Heart left ventricle (tissue), 16 donors: ENCODE measurements at regions not wholly inside any gene's neighbourhood (a gene's known extent, or its start where the extent isn't known, plus 50 kb on each side); places are given as distances from the start of the nearest gene placed in this dataset.

Source experiments
- ATAC-seq, 4 donors: fragments of 200-7000 bp; cut with Tn5 transposase; one replicate each; pipeline ENCODE4 v1.9.1; 2020 to 2022; ENCODE audit warnings: moderate library complexity in 4 of 4, mild to moderate bottlenecking in 3 of 4, moderate number of reproducible peaks in 1 of 4
- DNase-seq, 5 donors: peaks; one replicate each; pipeline ENCODE4 v3.0.0-alpha.2; 2020
- H3K27ac ChIP-seq, 12 donors: fragments of 200-600 bp; sonication (generic) in 4 of 12; one replicate each; pipeline versions ENCODE4 v1.5.0 to v1.8.0; 2016 to 2022; ENCODE audit warnings: mild to moderate bottlenecking in 2 of 12
- H3K27me3 ChIP-seq, 9 donors: fragments of 200-600 bp; sonication (generic) in 2 of 9; one replicate each; pipeline versions ENCODE4 v1.5.1 to v1.8.0; 2016 to 2022; ENCODE audit warnings: mild to moderate bottlenecking in 3 of 9
- H3K36me3 ChIP-seq, 9 donors: fragments of 200-600 bp; sonication (generic) in 2 of 9; one replicate each; pipeline versions ENCODE4 v1.5.0 to v1.8.0; 2018 to 2022; ENCODE audit warnings: mild to moderate bottlenecking in 2 of 9
- H3K4me1 ChIP-seq, 12 donors: fragments of 200-600 bp; sonication (generic) in 4 of 12; one replicate each; pipeline versions ENCODE4 v1.5.0 to v1.8.0; 2016 to 2022; ENCODE audit warnings: mild to moderate bottlenecking in 3 of 12
- H3K4me3 ChIP-seq, 12 donors: fragments of 200-600 bp; sonication (generic) in 4 of 12; one replicate each; pipeline versions ENCODE4 v1.5.0 to v1.8.0; 2017 to 2022; ENCODE audit warnings: mild to moderate bottlenecking in 9 of 12, moderate library complexity in 4 of 12
- H3K9me3 ChIP-seq, 12 donors: fragments of 200-600 bp; sonication (generic) in 4 of 12; one replicate each; pipeline versions ENCODE4 v1.5.0 to v1.8.0; 2016 to 2022; ENCODE audit warnings: mild to moderate bottlenecking in 1 of 12
- POLR2A ChIP-seq, 2 donors: fragments of 450-650 bp; IDR thresholded peaks; one replicate each; pipeline ENCODE4 v1.6.1; 2017; ENCODE audit warnings: antibody characterized with exemption in 2 of 2, mild to moderate bottlenecking in 2 of 2, moderate library complexity in 2 of 2
- WGBS, 4 donors: extraction: QIAGEN DNeasy Blood & Tissue Kit in 2 of 4; methylation state at CpG; one replicate each; pipeline versions ENCODE4 v1.1.5 to v1.1.7; 2013 to 2018; 5-methylcytosine and 5-hydroxymethylcytosine counted together
- intact Hi-C, 10 donors: fragments of 100-400 bp; cut with DNase I; formaldehyde crosslinking; loops; one replicate each; pipeline versions ENCODE4 v1.11.1 to v1.14.2; 2022
- TF ChIP-seq, protein P1 (sequence below), 12 donors: fragments of 200-600 bp; sonication (generic) in 4 of 12; IDR thresholded peaks; one replicate each; pipeline versions ENCODE4 v1.5.0 to v1.8.0; 2018 to 2022; ENCODE audit warnings: antibody characterized with exemption in 12 of 12, mild to moderate bottlenecking in 5 of 12
- donor health status: ischemic (EF 13 %, LVEDD 7.1; RV severe dilation, severe dysfunction).
- donor health status: healthy with polysubstance abuse.
- donor health status: DM: no; HTN: yes; CAD: no.
- donor health status: DM: no; HTN: no; CAD: no.
- donor health status: ischemic (EF 25% LVEDD 6.9; RV normal size, moderate dysfunction).
- donor health status: ischemic (EF 25% LVEDD 5.7; RV mildly dilated, moderate dysfunction).
- donor health status: healthy.
- donor health status: DM: yes; HTN: yes; CAD: no.
- donor health status: ischemic (EF 35%, LVEDD 5.7; RV mildly dilated, moderate dysfunction).
- donor health status: nonischemic (EF 11% LVEDD 7.7; RV severe dilation, severe dysfunction).
- donor health status: DM: yes; HTN: yes; CAD: no.
- donor health status: PGD.
- donor health status: ischemic (EF 29% LVEDD 5.4; RV normal size, mild dysfunction).
- donor health status: nonischemic (EF 23%, LVEDD 6.1; RV moderate dilation, normal function).

DNA sequence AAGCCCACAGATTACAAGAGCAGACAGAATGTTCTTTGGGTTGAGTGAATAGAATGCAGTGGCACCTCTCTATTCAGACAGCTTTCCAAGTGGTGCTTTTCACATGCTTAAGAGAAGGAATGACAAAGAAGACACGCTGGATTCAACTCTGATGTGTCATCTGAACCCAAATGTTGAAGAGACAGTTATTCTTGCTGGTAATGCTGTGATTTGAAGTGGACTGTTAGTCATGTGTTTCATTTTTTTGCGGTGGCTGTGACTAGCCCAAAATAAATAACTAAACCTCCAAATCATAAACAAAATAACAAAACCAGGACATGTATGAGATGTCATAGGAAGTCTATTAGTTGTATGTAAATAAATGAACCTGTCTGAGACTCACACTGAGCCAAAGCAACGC, 391.8 kb upstream of the PRICKLE1 start:
- Histone ChIP-seq H3K27me3 (no peaks in the 10 kb centered on the region), H3K4me3 (no peak overlapping the region), H3K27ac (no peak overlapping the region), H3K36me3 (no peaks in the 10 kb centered on the region), H3K9me3 (peaks cover 0 to 3% (median 0%) of the 10 kb centered on the region in 12 donors), H3K4me1 (peaks cover 0 to 19% (median 0%) of the 10 kb centered on the region in 12 donors)
- no peak for ATAC-seq
- intact Hi-C loops, result no loop called here
- TF ChIP-seq, protein P1, sequence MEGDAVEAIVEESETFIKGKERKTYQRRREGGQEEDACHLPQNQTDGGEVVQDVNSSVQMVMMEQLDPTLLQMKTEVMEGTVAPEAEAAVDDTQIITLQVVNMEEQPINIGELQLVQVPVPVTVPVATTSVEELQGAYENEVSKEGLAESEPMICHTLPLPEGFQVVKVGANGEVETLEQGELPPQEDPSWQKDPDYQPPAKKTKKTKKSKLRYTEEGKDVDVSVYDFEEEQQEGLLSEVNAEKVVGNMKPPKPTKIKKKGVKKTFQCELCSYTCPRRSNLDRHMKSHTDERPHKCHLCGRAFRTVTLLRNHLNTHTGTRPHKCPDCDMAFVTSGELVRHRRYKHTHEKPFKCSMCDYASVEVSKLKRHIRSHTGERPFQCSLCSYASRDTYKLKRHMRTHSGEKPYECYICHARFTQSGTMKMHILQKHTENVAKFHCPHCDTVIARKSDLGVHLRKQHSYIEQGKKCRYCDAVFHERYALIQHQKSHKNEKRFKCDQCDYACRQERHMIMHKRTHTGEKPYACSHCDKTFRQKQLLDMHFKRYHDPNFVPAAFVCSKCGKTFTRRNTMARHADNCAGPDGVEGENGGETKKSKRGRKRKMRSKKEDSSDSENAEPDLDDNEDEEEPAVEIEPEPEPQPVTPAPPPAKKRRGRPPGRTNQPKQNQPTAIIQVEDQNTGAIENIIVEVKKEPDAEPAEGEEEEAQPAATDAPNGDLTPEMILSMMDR (IDR thresholded peaks at IDR 0.05), result no peak
- no peak for TF ChIP-seq POLR2A (IDR thresholded peaks at IDR 0.05)
- DNase-seq, result no peak
- 73 to 86% (median 82%) methylated on average over 3 of the region's 3 CpGs for WGBS, 4 donors

DNA sequence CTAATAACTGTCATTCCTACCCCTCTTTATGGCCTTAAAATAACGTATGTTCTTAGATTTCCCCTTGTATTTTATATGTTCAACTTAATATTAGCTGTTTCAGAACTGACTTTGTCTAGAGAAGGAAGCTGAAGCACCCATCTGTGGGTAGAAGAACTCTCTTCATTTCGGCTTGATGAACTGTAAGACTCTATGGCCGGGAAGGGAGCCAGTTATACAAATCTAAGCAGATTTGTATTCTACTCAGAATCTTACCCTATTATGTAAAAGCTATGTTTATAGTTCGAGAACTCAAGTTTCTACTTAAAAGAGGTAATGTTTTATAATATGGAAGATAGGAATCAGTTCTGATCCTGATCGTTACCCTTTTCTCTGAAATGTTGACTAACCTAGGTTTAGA, 390.9 kb upstream of the PRICKLE1 start:
- TF ChIP-seq POLR2A (IDR thresholded peaks at IDR 0.05), result no peak
- TF ChIP-seq, protein P1 (IDR thresholded peaks at IDR 0.05), result no peak
- H3K4me1 ChIP-seq, result peaks cover 0 to 27% (median 0%) of the 10 kb centered on the region in 12 donors
- peaks cover 0 to 6% (median 0%) of the 10 kb centered on the region in 12 donors for H3K9me3 ChIP-seq
- no peak for DNase-seq
- intact Hi-C loops, result no loop called here
- no peaks in the 10 kb centered on the region for H3K27me3 ChIP-seq
- no peak overlapping the region for H3K4me3 ChIP-seq
- ATAC-seq, result no peak
- WGBS, 4 donors, result 89 to 96% (median 91%) methylated on average over 5 of the region's 5 CpGs
- no peaks in the 10 kb centered on the region for H3K36me3 ChIP-seq
- H3K27ac ChIP-seq, result no peak overlapping the region

DNA sequence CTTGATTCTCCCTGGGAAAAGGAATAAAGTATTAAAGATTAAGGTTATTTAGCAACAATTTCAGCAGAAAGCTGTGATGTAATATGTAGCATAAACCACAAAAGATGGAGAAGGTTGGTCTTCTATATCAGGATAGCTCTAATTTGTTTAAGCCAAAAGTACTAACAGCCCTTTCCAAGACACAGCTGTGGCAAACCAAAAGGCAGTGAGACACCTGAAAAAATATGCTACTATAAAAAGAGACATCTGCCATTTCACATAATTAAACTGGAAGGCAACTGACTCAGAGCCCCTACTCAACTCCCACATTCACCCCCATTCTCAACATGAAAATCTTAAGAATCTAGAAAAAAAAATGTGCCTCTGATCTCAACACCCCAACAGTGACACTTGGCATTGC, 390.2 kb upstream of the PRICKLE1 start:
- intact Hi-C loops, result loop anchor here in 3 of 10 donors (10.0 kb wide), 3 partner anchors 245 to 495 kb away; partner anchors contain the start of gene PRICKLE1 (in 1 of the 3)
- H3K9me3 ChIP-seq, result peaks cover 0 to 11% (median 0%) of the 10 kb centered on the region in 12 donors

DNA sequence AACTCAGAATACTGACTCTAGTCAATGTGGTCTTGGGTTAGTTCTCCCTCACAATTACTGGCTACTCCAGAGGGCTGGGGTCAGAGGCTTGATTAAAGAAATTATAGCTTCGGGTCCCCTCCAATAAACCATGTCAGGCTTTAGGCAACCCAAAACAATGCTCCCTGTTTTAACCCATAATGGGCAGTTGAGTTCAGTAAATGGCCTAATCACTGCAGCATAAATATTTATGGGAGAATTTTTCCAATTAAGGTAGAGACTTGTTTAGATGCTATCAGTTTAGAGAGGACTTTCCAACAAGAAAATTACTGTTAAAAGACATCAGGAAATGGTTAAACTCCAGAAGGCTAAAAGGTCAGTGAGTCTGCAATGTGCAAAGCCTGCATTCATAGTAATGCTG, 389.2 kb upstream of the PRICKLE1 start:
- intact Hi-C loops, result loop anchor here in 3 of 10 donors (10.0 kb wide), 3 partner anchors 244 to 494 kb away; partner anchors contain the start of gene PRICKLE1 (in 1 of the 3)
- 87 to 100% (median 93%) methylated on average over 1 of the region's 1 CpG for WGBS, 4 donors
- H3K27me3 ChIP-seq, result no peaks in the 10 kb centered on the region
- H3K9me3 ChIP-seq, result peaks cover 0 to 11% (median 0%) of the 10 kb centered on the region in 12 donors
- ATAC-seq (no peak), DNase-seq (no peak)
- H3K4me1 ChIP-seq, result peaks cover 0 to 27% (median 0%) of the 10 kb centered on the region in 12 donors
- no peak overlapping the region for H3K27ac ChIP-seq
- H3K4me3 ChIP-seq, result no peak overlapping the region
- H3K36me3 ChIP-seq, result no peaks in the 10 kb centered on the region
- TF ChIP-seq POLR2A (IDR thresholded peaks at IDR 0.05), result no peak
- TF ChIP-seq, protein P1 (IDR thresholded peaks at IDR 0.05), result no peak

More for the DNA sequence above, 390.2 kb upstream of the PRICKLE1 start:
- DNase-seq (no peak), ATAC-seq (no peak)
- Histone ChIP-seq H3K27ac (no peak overlapping the region), H3K4me1 (peaks cover 0 to 27% (median 0%) of the 10 kb centered on the region in 12 donors), H3K36me3 (no peaks in the 10 kb centered on the region), H3K27me3 (no peaks in the 10 kb centered on the region), H3K4me3 (no peak overlapping the region)
- TF ChIP-seq POLR2A (IDR thresholded peaks at IDR 0.05), result no peak
- TF ChIP-seq, protein P1 (IDR thresholded peaks at IDR 0.05), result no peak
